Retinal pigment epithelial cell (primary cell): ENCODE measurements at regions not wholly inside any gene's neighbourhood (a gene's known extent, or its start where the extent isn't known, plus 50 kb on each side); places are given as distances from the start of the nearest gene placed in this dataset.
"Not testable (repeated sequence)": the region's sequence is repeated elsewhere in the genome, so short reads cannot be mapped to it uniquely, and the experiment has no call there.

Experiments used
- DNase-seq: peaks from one replicate; pipeline ENCODE4 v3.0.0-alpha.2; 2010; ENCODE audit warnings: low read depth
- H3K4me3 ChIP-seq: 2 replicates; pipeline ENCODE4 v1.5.1; 2011; ENCODE audit warnings: mild to moderate bottlenecking, low read length, control low read depth, moderate library complexity

GRCh38 chr1:146355373-146355772 lies 126.6 kb upstream of the NOTCH2NLA start:
- not testable (repeated sequence) for H3K4me3 ChIP-seq

GRCh38 chr1:146326863-146327262 lies 98.0 kb upstream of the NOTCH2NLA start:
- not testable (repeated sequence) for H3K4me3 ChIP-seq, DNase-seq

More at GRCh38 chr1:146355373-146355772, 126.6 kb upstream of the NOTCH2NLA start:
- DNase-seq: not testable (repeated sequence)

GRCh38 chr1:146324463-146324862 lies 95.6 kb upstream of the NOTCH2NLA start:
- DNase-seq, H3K4me3 ChIP-seq: not testable (repeated sequence)

DNA sequence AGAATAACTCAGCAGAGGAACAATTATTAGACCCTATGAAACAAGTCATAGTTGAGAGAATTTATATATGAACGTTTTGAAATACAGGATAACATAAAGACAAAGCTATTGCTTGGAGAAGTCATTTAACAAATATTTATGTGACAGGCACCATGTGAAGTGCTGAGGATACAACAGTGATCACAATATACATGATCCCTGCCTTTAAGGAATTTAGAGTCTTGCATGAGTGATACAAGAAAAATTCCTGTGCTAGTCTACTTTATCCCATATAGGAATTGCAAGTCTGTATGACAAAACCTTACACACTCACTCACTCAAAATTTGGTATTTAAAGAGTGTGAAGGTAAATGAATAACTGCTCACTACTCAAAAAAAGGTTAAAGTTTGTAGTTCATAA lies 94.5 kb upstream of the NOTCH2NLA start:
- H3K4me3 ChIP-seq, DNase-seq: not testable (repeated sequence)

- H3K4me3 ChIP-seq: not testable (repeated sequence)
These were observed 94.1 kb upstream of the NOTCH2NLA start for GRCh38 chr1:146322893-146323292.

GRCh38 chr1:146318715-146319114 lies 89.9 kb upstream of the NOTCH2NLA start:
- not testable (repeated sequence) for H3K4me3 ChIP-seq, DNase-seq

More at GRCh38 chr1:146322893-146323292, 94.1 kb upstream of the NOTCH2NLA start:
- not testable (repeated sequence) for DNase-seq

DNA sequence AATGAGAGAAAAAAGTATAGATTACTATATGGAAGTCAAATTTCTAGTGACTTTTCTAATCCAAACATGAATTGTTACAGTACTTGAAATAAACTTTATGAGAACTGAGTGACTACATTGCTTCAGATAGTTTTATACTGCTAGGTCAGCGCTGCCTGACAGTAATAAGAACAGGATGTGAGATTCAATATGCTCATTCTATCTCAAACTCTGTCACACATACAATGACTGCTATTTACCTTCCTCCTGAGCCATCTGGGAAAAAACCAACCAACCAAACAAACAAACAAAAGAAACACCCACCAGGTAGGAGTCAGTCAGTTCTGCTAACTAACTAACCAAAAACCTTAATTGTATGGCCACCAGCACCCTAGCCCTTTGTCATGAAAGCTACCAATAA lies 89.0 kb upstream of the NOTCH2NLA start:
- DNase-seq, H3K4me3 ChIP-seq: not testable (repeated sequence)

DNA sequence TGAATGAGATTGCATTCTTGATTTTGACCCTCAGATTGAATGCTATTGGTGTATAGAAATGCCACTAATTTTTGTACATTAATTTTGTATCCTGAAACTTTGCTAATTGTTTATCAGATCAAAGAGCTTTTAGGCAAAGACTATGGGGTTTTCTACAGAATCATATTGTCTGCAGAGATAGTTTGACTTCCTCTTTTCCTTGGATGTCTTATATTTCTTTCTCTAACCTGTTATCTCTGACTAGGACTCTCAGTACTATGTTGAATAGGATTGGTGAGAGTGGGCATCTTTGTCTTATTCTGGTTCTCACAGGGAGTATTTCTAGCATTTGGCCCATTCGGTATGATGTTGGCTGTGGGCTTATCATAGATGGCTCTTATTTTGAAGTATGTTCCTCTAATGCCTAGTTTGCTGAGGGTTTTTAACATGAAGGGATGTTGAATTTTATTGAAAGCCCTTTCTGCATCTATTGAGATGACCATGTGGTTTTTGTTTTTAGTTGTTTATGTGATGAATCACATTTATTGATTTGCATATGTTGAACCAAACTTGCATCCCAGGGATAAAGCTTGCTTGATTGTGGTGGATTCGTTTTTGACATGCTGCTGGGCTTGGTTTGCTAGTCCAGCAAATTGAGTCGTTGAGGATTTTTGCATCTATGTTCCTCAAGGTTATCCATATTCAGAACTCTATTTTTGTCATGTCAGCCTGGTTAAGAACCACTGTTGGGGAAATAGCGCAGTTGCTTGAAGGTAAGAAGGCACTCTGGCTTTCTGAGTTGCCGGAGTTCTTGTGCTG lies 85.8 kb upstream of the NOTCH2NLA start:
- not testable (repeated sequence) for DNase-seq

DNA sequence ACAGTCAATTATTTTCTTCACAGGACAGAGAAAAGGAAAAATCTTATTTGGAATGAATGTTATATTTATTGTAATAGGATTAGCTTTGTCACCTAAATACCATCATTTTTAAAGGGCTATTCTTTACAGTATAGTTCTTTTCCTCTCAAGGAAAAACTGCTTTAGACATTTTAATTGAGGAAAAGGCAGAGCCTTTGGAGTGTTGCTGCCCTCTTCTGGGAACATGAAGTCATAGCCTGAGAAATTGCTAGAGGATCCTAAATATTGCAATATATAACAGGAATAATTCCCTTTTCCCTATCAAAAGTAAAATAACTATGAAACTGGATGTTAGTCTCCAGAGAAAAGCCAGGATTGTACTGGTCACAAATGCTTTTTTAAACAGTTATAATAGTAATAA lies 81.8 kb upstream of the NOTCH2NLA start:
- H3K4me3 ChIP-seq, DNase-seq: not testable (repeated sequence)

More for the DNA sequence above, 85.8 kb upstream of the NOTCH2NLA start:
- not testable (repeated sequence) for H3K4me3 ChIP-seq

- not testable (repeated sequence) for DNase-seq, H3K4me3 ChIP-seq
These were observed 80.6 kb upstream of the NOTCH2NLA start for GRCh38 chr1:146309427-146309826.

GRCh38 chr1:146308892-146309291 lies 80.1 kb upstream of the NOTCH2NLA start:
- not testable (repeated sequence) for DNase-seq, H3K4me3 ChIP-seq

- H3K4me3 ChIP-seq, DNase-seq: not testable (repeated sequence)
These were observed 79.3 kb upstream of the NOTCH2NLA start for GRCh38 chr1:146308152-146308551.

- not testable (repeated sequence) for DNase-seq, H3K4me3 ChIP-seq
These were observed 78.8 kb upstream of the NOTCH2NLA start for GRCh38 chr1:146307632-146308031.

DNA sequence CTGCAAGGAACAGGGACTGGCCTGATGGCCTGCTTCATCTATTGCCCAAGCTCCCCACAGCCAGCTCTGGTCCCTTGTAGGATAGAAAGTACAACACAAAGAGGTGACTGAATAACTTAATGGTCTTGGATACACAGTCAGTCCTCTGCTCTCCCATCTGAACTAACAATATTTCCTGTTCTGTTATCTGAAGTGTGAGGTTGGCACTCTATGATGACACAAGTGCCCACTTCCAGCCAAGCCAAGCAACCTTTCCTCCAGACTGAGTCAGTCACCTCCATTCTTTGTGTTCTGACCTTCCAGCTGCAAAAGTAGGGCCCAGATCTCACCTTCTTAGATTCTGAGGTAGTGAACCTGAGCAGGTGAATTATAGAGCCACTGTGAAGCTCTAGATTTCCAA lies 77.8 kb upstream of the NOTCH2NLA start:
- not testable (repeated sequence) for DNase-seq, H3K4me3 ChIP-seq

- not testable (repeated sequence) for H3K4me3 ChIP-seq, DNase-seq
These were observed 76.6 kb upstream of the NOTCH2NLA start for GRCh38 chr1:146305442-146305841.

GRCh38 chr1:146298575-146298897 lies 69.7 kb upstream of the NOTCH2NLA start:
- not testable (repeated sequence) for DNase-seq, H3K4me3 ChIP-seq

DNA sequence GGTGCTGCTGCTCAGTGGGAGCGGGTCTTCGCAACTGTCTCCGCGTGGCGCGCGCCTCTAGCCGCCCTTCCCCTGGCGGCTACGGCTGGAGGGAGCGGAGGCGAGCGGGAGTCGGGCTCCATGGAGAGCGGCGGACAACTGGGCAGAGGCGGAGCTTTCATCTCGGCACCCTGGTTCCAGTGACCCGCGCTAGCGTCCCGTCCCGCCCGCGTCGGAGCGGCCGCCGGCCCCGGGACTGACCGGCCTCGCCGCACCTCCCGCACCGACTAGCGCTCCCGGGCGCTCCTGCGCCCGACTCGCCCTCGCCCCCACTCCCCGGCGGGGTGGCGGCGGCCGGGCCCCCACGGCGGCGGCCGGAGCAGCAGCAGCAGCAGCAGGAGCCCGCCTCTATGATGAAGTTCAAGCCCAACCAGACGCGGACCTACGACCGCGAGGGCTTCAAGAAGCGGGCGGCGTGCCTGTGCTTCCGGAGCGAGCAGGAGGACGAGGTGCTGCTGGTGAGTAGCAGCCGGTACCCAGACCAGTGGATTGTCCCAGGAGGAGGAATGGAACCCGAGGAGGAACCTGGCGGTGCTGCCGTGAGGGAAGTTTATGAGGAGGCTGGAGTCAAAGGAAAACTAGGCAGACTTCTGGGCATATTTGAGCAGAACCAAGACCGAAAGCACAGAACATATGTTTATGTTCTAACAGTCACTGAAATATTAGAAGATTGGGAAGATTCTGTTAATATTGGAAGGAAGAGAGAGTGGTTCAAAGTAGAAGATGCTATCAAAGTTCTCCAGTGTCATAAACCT lies 69.2 kb upstream of the NOTCH2NLA start:
- not testable (repeated sequence) for H3K4me3 ChIP-seq, DNase-seq

- H3K4me3 ChIP-seq, DNase-seq: not testable (repeated sequence)
These were observed 64.4 kb upstream of the NOTCH2NLA start for GRCh38 chr1:146292940-146293936.

DNA sequence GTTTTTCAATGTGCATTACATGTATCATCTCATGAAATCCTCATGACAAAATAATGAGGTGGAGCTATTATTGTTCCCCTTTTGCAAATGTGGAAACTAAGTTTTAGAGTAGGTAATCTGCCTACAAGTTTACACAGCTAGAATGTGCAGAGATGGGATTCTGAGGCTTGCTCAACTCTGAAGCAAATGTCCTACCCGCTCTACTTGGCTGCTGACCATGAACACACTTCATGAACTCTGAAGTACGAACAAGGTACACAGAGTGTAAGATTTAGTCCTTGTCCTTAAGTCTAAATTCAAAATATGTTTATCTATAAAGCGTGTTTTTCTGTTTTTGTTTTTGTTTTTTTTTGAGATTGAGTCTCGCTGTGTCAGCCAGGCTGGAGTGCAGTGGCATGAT lies 63.6 kb upstream of the NOTCH2NLA start:
- DNase-seq, H3K4me3 ChIP-seq: not testable (repeated sequence)
